ENCODE measurements at regions not wholly inside any gene's neighbourhood (a gene's known extent, or its start where the extent isn't known, plus 50 kb on each side); places are given as distances from the start of the nearest gene placed in this dataset.

DNA sequence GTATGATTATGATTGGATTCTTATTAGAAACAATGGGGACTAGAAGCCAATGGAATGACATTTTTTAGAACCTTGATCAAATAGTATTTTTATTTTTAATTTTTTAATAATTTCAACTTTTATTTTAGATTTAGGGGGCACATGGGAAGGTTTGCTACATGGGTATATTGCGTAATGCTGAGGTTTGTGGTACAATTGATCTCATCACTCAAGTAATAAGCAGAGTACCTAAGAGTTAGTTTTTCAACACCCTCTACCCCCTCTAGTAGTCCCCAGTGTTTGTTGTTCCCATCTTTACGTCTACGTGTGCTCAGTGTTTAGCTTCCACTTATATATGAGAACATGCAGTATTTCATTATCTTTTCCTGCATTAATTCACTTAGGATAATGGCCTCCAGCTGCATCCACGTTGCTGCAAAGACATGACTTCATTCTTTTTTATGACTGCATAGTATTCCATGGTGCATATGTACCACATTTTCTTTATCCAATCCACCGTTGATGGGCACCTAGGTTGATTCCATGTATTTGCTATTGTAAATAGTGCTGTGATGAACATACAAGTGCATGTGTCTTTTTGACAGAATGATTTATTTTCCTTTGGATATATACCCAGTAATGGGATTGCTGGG is 281.1 kb upstream of the MAN1A1 start:
- TF ChIP-seq POLR2AphosphoS5 (IDR thresholded peaks at IDR 0.05) (no peak), POLR2A (IDR thresholded peaks at IDR 0.05) (no peak)
- TF ChIP-seq, protein P1, sequence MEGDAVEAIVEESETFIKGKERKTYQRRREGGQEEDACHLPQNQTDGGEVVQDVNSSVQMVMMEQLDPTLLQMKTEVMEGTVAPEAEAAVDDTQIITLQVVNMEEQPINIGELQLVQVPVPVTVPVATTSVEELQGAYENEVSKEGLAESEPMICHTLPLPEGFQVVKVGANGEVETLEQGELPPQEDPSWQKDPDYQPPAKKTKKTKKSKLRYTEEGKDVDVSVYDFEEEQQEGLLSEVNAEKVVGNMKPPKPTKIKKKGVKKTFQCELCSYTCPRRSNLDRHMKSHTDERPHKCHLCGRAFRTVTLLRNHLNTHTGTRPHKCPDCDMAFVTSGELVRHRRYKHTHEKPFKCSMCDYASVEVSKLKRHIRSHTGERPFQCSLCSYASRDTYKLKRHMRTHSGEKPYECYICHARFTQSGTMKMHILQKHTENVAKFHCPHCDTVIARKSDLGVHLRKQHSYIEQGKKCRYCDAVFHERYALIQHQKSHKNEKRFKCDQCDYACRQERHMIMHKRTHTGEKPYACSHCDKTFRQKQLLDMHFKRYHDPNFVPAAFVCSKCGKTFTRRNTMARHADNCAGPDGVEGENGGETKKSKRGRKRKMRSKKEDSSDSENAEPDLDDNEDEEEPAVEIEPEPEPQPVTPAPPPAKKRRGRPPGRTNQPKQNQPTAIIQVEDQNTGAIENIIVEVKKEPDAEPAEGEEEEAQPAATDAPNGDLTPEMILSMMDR (IDR thresholded peaks at IDR 0.05): no peak
- Histone ChIP-seq H3K27ac (no peak overlapping the region), H3K4me3 (no peak overlapping the region), H3K27me3 (no peaks in the 10 kb centered on the region), H3K9me3 (no peaks in the 10 kb centered on the region), H3K4me1 (no peaks in the 10 kb centered on the region), H3K36me3 (no peaks in the 10 kb centered on the region)
- ATAC-seq: no peak
- WGBS, 2 donors (ENCODE audit: low coverage in 1 of 2): 91 to 92% methylated on average over 4 to 5 of the region's 5 CpGs

DNA sequence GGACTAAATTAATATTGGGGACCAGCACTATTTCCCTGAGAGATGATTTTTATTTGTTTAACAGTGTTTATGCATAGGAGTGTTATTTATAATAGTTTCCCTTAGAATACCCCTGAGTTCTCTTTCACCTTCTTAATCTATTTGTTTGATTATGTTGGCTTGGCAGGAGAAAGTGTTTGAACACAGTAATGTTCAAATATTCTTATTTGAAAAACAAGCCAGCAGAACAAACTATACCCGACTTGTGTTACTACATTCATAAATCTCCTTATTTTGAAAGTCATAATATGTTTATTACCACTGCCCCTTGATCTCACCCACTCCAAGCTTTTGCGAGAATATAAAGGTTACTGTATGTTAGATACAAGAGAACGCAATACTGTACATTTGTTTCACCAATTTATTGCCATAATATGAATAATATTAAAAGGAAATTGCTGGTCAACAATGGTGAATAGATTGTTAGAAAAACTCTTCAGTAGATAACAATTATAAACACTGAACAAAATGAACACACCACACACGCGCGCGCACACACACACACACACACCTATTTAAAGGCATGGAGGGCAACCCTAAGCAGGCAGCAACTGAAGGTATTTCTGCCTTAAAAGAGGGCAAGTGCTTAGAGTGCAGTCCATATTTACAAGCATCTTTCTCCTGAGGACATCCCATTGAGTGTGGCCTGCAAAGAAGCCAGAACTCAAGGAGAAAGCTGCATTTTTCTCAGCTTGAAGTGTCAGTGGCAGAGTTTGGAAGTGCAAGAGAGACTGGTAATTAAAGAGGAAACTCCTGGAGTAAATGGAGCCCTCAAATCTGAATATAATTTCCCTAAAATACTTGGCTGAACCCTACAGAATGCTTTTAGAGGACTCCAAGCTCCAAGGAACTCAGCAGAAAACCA is 279.4 kb upstream of the MAN1A1 start:
- H3K27me3 ChIP-seq: no peaks in the 10 kb centered on the region
- ATAC-seq: no peak
- H3K4me1 ChIP-seq: no peaks in the 10 kb centered on the region
- TF ChIP-seq, protein P1 (IDR thresholded peaks at IDR 0.05): no peak
- no peak for TF ChIP-seq EP300 (IDR thresholded peaks at IDR 0.05)
- TF ChIP-seq POLR2A (IDR thresholded peaks at IDR 0.05): no peak
- no peak for TF ChIP-seq POLR2AphosphoS5 (IDR thresholded peaks at IDR 0.05)
- 89 to 91% methylated on average over 4 to 5 of the region's 7 CpGs for WGBS, 2 donors (ENCODE audit: low coverage in 1 of 2)
- no peak overlapping the region for H3K27ac ChIP-seq
- H3K9me3 ChIP-seq: no peaks in the 10 kb centered on the region
- H3K36me3 ChIP-seq: no peaks in the 10 kb centered on the region
- H3K4me3 ChIP-seq: no peak overlapping the region

DNA sequence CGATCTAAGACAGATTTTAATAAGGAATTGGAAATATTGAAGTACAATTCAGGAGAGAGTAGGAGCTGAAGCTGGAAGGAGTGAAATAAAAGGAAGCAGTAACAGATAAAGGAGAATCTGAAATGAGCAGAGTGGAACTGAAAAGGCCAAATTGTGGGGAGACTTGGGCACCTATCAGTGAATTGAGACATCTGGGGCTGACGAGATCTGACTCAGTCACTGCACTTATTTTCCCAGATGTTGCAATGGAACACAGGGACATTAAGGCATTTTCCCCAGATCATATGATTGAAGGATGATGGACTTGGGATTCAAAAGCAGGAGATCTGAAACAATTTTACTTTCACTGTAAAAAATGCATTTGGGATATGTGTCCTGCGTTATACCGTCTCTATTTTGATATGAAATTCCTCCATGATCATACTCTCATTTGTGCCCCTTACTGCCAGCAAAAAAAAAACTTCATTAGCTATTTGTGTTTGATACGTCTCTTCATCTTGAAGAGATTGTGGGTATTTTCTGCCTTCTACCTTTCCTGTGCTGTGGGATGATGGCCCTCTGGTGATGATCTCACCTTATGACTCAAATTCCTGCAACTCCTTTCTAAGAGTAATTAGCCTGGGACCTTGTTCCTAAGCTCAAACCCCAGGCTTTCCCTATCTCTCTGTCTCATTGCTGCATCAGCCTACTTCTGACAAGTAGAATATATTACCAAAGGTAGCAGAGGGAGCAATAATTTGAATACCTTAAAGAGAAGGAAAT is 278.5 kb upstream of the MAN1A1 start:
- Histone ChIP-seq H3K9me3 (no peaks in the 10 kb centered on the region), H3K27ac (no peak overlapping the region), H3K4me1 (no peaks in the 10 kb centered on the region), H3K4me3 (no peak overlapping the region), H3K27me3 (no peaks in the 10 kb centered on the region), H3K36me3 (no peaks in the 10 kb centered on the region)
- ATAC-seq: no peak
- 81 to 83% methylated on average over 5 of the region's 5 CpGs for WGBS, 2 donors (ENCODE audit: low coverage in 1 of 2)
- no peak for TF ChIP-seq POLR2A (IDR thresholded peaks at IDR 0.05)
- TF ChIP-seq EP300 (IDR thresholded peaks at IDR 0.05): no peak
- TF ChIP-seq POLR2AphosphoS5 (IDR thresholded peaks at IDR 0.05): no peak
- TF ChIP-seq, protein P1 (IDR thresholded peaks at IDR 0.05): no peak

DNA sequence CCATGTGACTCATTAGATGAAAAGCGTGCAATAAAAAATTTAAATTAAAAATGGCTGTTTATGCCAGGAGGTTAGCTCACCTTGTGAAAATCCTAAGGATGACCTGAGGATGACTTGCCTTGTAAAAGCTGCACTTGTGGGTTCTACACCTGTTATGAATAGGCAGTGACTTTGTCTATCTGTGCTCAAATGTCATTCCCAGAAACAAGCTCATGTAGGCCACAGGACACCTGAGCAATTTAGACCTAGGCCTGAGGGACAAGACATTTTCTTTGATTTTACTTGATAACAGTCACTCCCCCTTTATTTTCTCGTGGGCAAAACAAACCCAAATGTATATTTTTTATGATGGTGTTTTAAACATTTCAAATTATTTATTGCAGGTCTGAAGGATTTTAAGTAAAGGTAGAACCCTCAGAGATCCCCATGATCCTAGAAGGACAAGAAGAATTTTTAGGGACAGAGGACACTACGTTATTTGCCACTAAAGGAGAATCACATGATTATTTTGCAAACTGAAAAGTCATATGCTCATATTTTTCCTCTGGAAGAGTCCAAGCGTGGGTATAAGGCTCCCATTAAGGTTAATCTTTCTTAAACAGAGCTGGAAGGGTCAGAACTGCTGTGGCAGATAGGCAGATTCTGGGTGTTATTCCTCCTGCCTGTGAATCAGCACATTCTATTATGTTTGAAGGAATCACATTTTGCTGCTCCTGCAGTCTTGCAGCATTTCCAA is 277.5 kb upstream of the MAN1A1 start:
- no peak for TF ChIP-seq POLR2A (IDR thresholded peaks at IDR 0.05)
- no peak for TF ChIP-seq POLR2AphosphoS5 (IDR thresholded peaks at IDR 0.05)
- no peak for TF ChIP-seq EP300 (IDR thresholded peaks at IDR 0.05)
- TF ChIP-seq, protein P1 (IDR thresholded peaks at IDR 0.05): no peak
- Histone ChIP-seq H3K4me1 (no peaks in the 10 kb centered on the region), H3K36me3 (no peaks in the 10 kb centered on the region), H3K27ac (no peak overlapping the region), H3K9me3 (no peaks in the 10 kb centered on the region), H3K27me3 (no peaks in the 10 kb centered on the region), H3K4me3 (no peak overlapping the region)
- no peak for ATAC-seq
- 75 to 85% methylated on average over 3 to 4 of the region's 4 CpGs for WGBS, 2 donors (ENCODE audit: low coverage in 1 of 2)

Data from gastroesophageal sphincter (tissue), 4 donors.